Choroid plexus epithelial cell (primary cell): ENCODE measurements at regions not wholly inside any gene's neighbourhood (a gene's known extent, or its start where the extent isn't known, plus 50 kb on each side); places are given as distances from the start of the nearest gene placed in this dataset.

Source experiments
- DNase-seq: peaks from one replicate; pipeline ENCODE4 v3.0.0-alpha.2; 2010; ENCODE audit warnings: low read depth
- H3K4me3 ChIP-seq: 2 replicates; pipeline ENCODE4 v1.5.1; 2011; ENCODE audit warnings: low read depth, mild to moderate bottlenecking, control low read depth, low read length, moderate library complexity
- CTCF ChIP-seq: conservative IDR thresholded peaks from 2 replicates; pipeline ENCODE4 v1.5.1; 2011; ENCODE audit warnings: low read depth, mild to moderate bottlenecking, control low read depth, inconsistent platforms, low read length, moderate library complexity

DNA sequence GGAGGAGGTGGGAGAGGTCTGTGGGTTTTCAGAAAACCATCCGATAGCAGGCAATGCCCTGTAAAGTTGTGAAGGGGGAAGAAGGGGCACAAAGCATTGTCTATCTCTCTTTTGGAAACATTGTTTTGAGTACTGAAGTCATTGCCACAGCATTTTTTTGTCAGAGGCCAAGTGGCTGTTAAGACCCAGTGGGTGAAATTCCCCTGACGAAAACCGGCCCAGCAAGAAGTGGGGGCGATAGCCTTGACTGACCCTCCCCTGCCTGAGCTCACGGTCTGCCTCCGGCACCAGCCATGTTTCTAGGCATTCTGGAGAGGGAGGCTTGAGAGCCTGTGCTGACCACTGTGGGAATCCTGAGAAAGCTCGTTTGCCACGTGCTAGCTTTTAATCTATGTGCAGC, 144.7 kb downstream of the RPS24 start:
- no peak overlapping the region for H3K4me3 ChIP-seq
- no peak for DNase-seq
- TF ChIP-seq CTCF, result no peak

DNA sequence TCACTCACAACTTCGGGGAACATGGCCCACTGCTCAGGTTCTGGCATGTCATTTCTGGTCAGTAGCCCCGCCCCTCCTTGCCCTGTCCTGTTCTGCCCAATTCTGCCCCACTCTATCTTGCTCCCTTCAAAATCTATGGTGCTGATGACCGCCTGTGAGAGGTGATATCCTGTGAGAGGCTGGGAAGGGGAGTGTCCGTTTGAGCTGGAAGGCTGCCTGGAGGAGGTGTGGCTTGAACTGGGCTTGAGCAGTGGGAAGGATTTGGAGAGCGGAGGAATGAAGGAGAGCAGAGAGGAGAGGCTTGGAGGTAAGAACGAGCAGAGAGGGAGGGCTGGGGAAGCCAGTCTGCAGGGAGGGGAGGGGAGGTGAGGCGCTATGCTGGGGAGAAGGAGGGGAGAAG, 145.3 kb downstream of the RPS24 start:
- no peak for TF ChIP-seq CTCF
- DNase-seq, result peak; percentile 27
- H3K4me3 ChIP-seq, result no peak overlapping the region

DNA sequence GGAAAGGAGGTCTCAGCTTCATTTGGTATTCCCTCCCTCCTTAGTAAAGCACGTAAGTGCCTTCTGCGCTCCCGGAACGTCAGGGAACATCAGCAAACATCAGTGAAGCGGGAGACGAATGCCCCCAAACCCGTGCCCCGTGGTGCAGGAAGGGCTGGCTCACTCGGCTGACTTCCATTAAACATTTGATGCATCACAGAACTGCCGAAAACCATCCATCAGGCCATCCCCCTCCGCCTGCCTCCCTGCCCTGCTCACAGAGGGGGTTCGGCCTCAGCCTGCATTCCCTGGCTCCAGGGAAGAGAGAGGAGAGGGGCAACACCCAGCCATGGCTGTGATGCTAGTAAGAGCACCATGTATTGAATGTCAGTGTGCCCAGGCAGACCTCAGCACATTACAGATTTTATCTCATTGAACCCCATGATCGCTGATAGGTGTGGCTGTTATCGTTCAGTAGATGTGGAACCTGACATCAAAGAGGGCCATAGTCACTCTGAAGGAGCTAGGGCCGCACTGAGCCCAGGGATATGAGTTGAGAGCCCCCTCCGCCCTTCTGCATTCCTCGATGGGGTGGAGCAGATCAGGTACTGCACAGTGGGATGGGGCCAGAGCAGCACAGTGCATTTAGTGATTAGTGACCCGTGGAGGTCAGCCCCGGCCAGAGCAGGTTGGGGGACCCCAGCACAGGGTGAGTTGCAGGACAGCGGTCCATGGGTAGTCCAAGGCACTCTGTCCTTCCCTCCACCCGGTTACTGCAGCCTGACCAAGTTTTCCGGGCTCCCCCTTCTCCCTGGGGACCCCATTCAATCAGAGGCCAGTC, 146.4 kb downstream of the RPS24 start:
- H3K4me3 ChIP-seq, result no peak overlapping the region
- TF ChIP-seq CTCF, result no peak
- DNase-seq, result no peak

DNA sequence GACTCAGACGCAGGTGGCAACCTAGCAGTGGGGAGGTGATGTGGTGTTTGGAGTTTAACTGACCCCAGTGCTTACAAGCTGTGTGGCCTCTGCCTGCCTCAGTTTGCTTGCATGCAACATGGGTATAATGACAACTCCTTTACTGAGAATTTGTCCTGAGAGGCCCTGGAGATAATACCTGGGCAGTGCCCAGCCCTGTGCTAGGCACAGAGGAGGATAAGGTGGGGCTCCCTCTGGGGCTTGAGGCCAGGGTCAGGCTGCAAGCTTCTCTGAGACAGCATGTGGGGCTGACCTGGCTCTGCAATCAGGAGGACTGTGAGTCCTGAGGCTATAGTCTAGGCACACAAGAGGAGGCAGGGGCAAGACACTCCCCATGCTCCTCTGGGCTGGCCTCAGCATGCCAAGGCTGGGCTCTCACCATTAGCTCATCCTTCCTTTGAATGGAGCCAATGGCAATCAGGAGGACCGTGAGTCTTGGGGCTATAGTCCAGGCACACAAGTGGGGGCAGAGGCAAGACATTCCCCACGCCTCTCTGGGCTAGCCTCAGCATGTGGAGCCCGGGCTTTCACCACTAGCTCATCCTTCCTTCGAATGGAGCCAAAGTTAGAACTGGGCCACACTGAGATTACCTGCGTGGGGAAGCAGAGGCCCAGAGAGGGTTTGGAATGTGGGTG, 147.9 kb downstream of the RPS24 start:
- no peak for DNase-seq
- no peak overlapping the region for H3K4me3 ChIP-seq
- no peak for TF ChIP-seq CTCF

DNA sequence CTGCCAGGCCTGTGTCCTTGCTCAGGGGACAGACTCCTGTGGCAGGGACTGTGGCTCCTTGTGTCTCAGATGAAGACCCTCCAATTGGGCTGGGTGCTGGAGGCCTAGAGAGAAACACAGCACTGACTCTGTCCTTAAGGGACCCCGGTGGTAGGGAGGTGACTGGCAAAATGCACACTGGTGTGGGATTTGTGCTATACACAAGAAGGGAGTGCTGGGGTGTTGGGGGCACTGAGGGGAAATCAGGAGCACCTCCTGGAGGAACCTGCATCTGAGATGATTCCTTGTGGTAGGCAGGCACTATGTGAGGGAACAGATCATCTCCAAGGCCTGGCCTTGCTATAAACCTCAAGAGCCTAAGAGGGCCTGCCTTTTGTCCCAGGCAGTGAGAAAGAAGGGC, 149.2 kb downstream of the RPS24 start:
- DNase-seq, result no peak
- H3K4me3 ChIP-seq, result no peak overlapping the region
- TF ChIP-seq CTCF, result no peak

- no peak for TF ChIP-seq CTCF
- DNase-seq, result no peak
Observed at GRCh38 chr10:78184851-78185692, 151.4 kb downstream of the RPS24 start.

More at GRCh38 chr10:78184851-78185692, 151.4 kb downstream of the RPS24 start:
- no peak overlapping the region for H3K4me3 ChIP-seq
